Cardiac fibroblast (primary cell): ENCODE measurements at regions not wholly inside any gene's neighbourhood (a gene's known extent, or its start where the extent isn't known, plus 50 kb on each side); places are given as distances from the start of the nearest gene placed in this dataset.

Experiments used
- DNase-seq, 2 donors: peaks; one replicate each; pipeline versions ENCODE4 v3.0.0 to v3.0.0-alpha.2; 2010; ENCODE audit warnings: low read depth in 2 of 2
- H3K4me3 ChIP-seq, 2 donors: replicated peaks in 1 of 2; 1 replicate in 1 of 2; 2 replicates in 1 of 2; pipeline ENCODE4 v1.5.1; 2011; ENCODE audit warnings: low read depth in 2 of 2, low read length in 2 of 2, mild to moderate bottlenecking in 2 of 2, moderate library complexity in 1 of 2
- TF ChIP-seq, protein P1 (sequence below): IDR thresholded peaks from one replicate; pipeline ENCODE4 v1.5.1; 2011; ENCODE audit warnings: low read depth, mild to moderate bottlenecking, low read length, inconsistent platforms

DNA sequence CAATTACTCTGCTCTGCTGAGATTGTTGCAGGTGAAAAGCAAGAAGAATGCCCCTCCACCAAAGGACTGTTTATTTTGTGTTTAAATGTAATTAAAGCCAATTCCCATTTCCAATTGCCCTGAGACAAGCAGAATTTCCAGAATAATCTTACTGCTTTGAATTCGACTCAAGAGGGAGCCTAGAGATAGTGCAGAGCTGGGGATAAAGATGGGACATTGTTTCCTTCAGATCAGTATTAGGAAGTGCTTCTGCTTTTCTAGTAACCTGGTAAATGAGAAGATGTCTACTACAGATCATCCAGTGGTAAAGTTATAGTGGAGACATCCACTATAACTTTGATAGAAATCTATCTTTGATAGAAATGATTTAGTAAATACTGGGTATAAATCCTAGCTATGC is 326.9 kb downstream of the UBE3D start:
- TF ChIP-seq, protein P1, sequence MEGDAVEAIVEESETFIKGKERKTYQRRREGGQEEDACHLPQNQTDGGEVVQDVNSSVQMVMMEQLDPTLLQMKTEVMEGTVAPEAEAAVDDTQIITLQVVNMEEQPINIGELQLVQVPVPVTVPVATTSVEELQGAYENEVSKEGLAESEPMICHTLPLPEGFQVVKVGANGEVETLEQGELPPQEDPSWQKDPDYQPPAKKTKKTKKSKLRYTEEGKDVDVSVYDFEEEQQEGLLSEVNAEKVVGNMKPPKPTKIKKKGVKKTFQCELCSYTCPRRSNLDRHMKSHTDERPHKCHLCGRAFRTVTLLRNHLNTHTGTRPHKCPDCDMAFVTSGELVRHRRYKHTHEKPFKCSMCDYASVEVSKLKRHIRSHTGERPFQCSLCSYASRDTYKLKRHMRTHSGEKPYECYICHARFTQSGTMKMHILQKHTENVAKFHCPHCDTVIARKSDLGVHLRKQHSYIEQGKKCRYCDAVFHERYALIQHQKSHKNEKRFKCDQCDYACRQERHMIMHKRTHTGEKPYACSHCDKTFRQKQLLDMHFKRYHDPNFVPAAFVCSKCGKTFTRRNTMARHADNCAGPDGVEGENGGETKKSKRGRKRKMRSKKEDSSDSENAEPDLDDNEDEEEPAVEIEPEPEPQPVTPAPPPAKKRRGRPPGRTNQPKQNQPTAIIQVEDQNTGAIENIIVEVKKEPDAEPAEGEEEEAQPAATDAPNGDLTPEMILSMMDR: no peak
- no peak overlapping the region for H3K4me3 ChIP-seq
- no peak for DNase-seq

- TF ChIP-seq, protein P1: no peak
- H3K4me3 ChIP-seq: no peak overlapping the region
- DNase-seq: no peak
Observed at GRCh38 chr6:82739303-82739702, 326.3 kb downstream of the UBE3D start.

DNA sequence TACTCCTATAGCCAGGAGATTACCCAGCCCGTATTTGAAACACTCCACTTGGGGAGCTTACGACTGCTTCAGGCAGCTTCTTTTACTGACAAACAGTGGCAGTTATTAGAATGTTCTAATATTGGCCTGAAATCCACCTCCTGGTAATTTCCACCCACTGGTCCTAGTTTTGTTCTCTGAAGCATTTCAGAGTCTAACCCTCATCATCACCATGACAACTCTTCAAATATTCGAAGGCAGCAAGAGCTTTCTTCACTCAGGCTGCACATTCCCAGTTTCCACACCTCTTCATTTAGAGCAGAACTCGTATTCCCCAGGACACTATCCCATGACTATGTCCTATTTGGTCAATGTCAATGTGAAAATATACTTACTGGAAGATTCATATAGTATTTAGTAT is 325.6 kb downstream of the UBE3D start:
- no peak overlapping the region for H3K4me3 ChIP-seq
- DNase-seq: no peak
- TF ChIP-seq, protein P1: no peak

GRCh38 chr6:82741325-82741995 is 324.2 kb downstream of the UBE3D start:
- DNase-seq: no peak
- TF ChIP-seq, protein P1: no peak
- no peak overlapping the region for H3K4me3 ChIP-seq

GRCh38 chr6:82741996-82742385 is 323.6 kb downstream of the UBE3D start:
- DNase-seq: no peak
- TF ChIP-seq, protein P1: no peak
- H3K4me3 ChIP-seq: no peak overlapping the region

- no peak for DNase-seq
- H3K4me3 ChIP-seq: no peak overlapping the region
- TF ChIP-seq, protein P1: no peak
Observed at GRCh38 chr6:82744286-82745015, 321.2 kb downstream of the UBE3D start.

GRCh38 chr6:82750556-82750955 is 315.1 kb downstream of the UBE3D start:
- H3K4me3 ChIP-seq: no peak overlapping the region
- TF ChIP-seq, protein P1: no peak
- DNase-seq: no peak
